HG03175 (cell line): ENCODE measurements at regions not wholly inside any gene's neighbourhood (a gene's known extent, or its start where the extent isn't known, plus 50 kb on each side); places are given as distances from the start of the nearest gene placed in this dataset.
"Not testable (repeated sequence)": the region's sequence is repeated elsewhere in the genome, so short reads cannot be mapped to it uniquely, and the experiment has no call there.

Experiments used
- ATAC-seq: cut with Tn5 transposase; IDR thresholded peaks from one replicate; pipeline ENCODE4 v1.9.1; 2021; ENCODE audit warnings: mild to moderate bottlenecking, moderate library complexity; ENCODE audit not compliant: unreplicated experiment

DNA sequence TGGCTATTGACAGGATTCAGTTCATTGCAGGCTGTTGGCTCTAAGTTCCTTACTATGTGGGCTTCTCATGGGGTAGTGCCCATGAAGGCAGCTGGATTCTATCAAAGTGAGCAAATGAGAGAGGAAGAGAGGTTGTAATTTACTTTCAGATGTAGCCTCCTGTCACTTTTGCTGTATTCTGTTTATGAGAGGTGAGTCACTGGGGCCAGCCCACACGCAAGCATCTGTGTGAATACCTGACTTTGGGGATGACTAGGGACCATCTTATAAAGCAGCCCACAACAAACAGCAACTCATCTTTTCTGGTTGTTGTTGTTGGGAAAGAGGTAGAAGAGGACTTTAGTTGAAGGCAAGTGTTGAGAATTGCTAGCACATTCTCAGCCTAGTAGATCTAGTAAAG is 506.3 kb upstream of the GRM7 start:
- ATAC-seq, result no peak

- no peak for ATAC-seq
Observed at GRCh38 chr3:6362406-6362805, 498.5 kb upstream of the GRM7 start.

DNA sequence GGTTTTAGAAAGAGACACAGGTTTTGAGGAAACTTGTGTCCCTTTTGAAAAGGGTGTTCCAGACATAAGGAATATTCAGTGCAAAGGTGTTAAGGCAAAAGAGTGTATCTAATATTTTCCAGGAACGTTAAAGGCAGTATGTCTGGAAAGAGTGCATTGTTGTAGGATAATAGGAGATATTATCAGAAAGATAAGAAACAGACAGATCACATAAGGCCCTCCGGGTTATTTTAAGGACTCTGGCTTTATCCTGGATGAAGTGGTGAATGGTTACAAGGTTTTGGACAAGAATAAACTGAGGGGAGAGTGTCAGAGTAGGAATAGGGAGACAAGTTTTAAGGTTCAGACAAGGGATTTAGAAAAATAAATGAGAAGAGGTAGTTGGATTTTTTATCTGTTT is 493.7 kb upstream of the GRM7 start:
- no peak for ATAC-seq

DNA sequence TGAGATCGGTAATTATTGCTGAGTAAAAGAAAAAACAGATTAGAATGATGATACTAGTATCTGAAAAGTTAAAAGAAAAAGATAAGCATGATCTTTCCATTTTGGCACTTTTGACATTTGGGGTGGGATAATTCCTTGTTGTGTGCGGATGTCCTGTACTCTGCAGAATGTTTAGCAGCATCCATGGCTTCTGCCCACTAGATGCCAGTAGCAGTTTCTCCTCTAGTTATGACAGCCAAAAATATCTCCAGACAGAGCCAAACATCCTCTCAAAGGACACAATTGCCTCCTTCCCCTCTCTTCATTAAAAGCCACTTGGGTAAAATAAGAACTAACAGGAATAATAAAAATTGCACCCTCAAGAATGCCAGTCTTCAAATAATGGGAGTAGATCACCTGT is 468.8 kb upstream of the GRM7 start:
- ATAC-seq, result no peak

- no peak for ATAC-seq
Observed at GRCh38 chr3:6394944-6395343, 466.0 kb upstream of the GRM7 start.

DNA sequence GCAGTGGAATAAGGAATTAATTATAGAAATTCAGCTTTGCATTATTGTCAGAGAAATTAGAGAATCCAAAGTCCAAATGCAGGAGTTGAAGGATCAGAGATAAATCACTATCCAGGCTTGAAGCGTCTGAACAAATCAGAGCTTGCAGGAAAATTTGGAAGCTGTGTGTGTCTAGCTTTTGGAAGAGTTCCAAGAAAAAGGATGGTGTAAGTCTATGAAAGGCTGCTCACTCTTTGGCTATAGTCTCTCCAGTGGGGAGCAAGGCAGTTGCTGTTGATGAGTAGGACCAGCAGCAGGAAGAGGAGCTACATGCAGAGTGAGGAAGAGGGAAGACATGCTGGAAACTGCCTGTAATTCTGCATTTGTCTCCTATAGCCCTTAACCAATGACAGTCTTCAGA is 464.3 kb upstream of the GRM7 start:
- ATAC-seq, result no peak

- not testable (repeated sequence) for ATAC-seq
Observed at GRCh38 chr3:6402666-6403065, 458.2 kb upstream of the GRM7 start.

DNA sequence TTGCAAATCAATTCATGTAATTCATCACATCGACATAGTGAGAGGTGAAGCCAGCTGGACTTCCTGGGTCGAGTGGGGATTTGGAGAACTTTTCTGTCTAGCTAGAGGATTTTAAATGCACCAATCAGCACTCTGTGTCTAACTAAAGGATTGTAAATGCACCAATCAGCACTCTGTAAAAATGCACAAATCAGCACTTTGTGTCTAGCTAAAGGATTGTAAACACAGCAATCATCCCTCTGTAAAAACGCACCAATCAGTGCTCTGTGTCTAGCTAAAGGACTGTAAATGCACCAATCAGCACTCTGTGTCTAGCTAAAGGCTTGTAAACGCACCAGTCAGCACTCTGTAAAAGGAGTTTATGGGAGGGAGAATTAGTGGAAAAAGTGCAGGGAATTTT is 454.0 kb upstream of the GRM7 start:
- not testable (repeated sequence) for ATAC-seq

DNA sequence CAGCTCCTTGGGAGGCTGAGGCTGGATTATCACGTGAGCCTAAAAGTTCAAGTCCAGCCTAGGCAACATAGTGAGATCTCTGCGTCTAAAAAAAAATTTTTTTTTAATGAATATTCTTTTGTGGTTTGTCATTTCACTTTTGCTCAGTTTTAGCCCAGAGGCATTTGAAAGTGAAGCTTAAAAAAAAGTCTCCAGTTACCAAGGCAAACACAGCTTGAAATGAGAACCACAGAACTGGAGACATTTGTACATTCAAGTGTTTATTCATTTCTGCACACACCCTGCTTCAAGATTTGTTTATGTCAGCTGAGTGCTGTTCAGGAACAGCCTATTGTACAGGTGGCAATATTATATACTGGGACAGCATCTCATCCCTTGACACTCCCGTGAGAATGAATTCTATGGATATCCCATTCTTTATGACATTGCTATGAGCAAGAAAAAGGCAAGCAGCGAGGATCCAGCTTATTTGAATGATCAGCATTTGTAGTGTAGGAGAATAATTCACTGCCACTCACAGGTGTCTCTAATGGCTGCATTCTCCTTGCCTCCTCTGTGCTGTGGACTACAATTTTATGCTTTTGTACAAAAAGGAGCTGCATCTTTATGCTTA is 444.8 kb upstream of the GRM7 start:
- no peak for ATAC-seq

DNA sequence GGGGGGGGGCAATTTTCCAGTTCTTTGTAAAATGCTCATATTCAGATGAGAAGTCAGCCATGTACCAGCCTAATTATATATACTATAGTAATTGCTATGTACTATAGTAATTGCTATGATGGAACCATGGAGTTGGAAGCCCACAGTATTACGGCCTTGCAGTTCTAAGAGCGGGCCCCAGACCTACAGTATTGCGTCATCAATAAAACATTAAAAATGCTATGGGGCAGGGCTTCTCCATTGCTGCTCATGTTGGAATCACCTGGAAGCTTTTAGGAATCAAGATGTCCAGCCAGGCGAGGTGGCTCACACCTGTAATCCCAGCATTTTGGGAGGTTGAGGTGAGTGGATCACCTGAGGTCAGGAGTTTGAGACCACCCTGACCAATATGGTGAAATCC is 443.7 kb upstream of the GRM7 start:
- ATAC-seq, result no peak

DNA sequence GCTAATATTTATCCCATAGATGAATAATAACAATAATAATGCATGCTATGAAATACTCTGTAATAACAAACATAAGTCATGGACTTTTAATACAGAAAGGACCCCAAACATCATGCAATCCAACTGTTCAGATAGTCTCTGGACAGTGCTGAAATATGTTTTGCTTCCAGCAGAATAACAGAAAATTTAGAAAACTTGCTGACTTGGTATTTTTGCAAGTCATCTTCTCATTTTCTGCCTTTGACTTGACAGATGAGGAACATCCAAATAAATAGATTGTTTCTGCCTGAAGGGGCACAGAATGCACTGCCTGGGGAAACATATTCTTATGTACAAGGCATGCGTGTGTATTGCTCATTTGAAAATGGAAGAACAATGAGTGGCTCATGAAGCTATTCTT is 442.4 kb upstream of the GRM7 start:
- ATAC-seq, result no peak

- ATAC-seq, result no peak
Observed at GRCh38 chr3:6421666-6422445, 439.1 kb upstream of the GRM7 start.

DNA sequence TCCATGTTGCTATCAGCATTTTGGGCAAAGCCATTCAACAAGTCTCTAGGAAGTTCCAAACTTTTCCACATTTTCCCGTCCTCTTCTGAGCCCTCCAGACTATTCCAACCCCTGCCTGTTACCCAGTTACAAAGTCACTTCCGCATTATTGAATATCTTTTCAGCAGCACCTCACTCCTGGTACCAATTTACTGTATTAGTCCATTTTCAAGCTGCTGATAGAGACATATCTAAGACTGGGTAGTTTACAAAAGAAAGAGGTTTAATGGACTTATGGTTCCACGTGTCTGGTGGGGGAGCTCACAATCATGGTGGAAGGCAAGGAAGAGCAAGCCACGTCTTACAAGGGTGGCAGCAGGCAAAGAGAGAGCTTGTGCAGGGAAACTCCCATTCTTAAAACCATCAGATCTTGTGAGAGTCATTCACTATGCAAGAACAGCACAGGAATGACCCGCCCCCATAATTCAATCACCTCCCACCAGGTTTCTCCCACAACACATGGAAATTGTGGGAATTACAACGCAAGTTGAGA is 435.6 kb upstream of the GRM7 start:
- ATAC-seq, result no peak

- not testable (repeated sequence) for ATAC-seq
Observed at GRCh38 chr3:6428276-6428675, 432.6 kb upstream of the GRM7 start.

- no peak for ATAC-seq
Observed at GRCh38 chr3:6435951-6436350, 425.0 kb upstream of the GRM7 start.

- no peak for ATAC-seq
Observed at GRCh38 chr3:6437631-6438030, 423.3 kb upstream of the GRM7 start.

DNA sequence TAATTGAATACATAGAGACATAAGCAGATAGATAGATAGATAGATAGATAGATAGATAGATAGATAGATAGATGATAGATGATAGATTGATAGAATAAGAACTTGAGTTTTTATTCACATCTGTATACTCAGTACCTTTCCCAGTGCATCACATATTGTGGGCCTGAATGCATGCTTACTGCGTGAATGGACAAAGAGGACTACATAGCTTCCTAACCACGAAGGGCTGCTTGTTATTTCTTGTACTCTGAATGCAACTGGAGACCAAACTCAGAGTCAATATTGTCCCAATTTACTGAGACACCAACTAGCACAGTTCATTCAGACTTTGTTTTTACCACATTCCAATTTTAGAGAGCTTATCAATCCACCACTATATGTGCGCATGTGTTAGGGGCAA is 422.9 kb upstream of the GRM7 start:
- ATAC-seq, result no peak

DNA sequence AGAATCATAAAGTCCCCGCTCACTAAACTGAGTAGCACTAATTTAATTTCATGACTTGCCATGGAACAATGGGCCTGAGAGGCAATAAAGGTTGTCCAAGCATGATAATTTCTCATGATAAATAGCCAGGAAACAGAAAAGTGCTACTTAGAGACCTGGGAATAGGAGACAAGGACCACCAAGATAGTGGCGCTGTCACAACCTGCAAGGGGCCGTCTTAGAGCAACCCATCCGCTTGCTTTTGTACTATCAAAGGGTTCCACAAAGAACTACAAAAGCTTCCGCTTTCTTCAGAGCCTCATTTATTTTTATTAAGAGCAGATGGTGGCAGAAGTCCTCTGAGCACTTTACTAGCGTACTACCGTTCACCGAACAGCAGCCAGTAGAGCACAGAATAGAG is 421.7 kb upstream of the GRM7 start:
- ATAC-seq, result no peak

GRCh38 chr3:6439824-6440223 is 421.1 kb upstream of the GRM7 start:
- no peak for ATAC-seq

DNA sequence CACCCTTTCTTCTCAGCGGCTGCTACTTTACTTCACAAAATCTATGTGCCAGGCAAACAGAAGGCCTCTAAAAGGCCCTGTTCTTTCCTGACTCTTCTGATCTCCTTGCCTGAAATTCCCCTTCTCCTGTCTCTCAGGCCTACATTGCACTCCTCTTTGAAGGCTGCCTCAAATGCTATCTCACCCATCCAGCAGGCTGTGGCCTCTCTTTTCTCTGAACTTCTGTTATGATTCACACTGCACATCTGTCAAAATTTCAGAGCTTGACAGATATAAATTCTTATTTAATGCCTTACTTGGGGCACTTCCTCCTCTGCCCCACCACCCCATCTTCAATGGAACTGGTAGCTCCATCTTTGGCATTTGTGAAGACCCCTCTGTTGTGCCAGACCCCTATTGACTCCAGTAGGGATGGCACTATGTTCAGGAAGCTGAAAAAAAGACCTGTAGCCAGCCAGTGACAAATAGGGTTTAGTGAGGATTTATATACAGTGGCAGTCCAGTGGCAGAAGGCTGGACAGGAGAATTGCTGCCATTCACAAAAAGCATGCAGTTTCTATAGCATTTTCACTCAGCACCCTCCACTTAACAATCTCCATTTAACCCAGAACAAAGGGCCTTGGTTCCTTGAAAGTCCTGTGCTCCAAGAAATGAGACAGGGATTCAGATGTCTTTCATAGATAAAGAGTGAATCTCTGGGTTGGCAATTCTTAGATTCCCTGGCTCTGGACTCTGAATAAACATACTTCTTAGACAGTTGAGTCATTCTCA is 415.8 kb upstream of the GRM7 start:
- ATAC-seq, result no peak

DNA sequence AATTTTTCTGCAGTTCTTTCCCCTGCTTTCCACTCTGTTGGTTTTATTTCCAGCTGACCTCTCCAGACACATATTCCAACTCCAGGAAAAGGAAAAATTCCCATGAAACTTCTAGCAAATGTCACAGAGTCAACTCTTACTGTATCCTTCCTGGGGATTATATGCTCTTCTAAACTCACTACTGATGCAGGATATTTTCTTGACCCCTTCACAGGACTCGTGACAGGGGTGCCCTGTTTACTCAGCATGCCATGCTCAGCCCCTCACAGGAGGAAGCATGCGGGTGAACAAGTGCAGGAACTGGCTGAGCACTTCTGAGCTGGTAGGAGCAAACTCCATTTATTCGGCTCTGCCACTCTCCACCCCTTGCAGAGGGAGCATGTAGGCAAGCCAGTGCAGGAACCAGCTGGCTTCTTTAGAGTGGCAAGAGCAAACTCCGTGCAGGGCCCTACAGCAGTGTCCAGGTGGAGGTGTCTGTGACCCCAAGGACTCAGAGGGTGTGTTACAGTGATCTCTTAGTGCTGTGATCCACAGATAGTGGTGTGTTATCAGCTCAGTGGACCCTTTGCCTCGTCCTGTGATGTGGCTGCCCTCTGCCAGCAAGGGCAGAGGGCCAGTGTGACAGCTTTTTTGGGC is 413.6 kb upstream of the GRM7 start:
- ATAC-seq, result no peak
